ENCODE measurements at regions not wholly inside any gene's neighbourhood (a gene's known extent, or its start where the extent isn't known, plus 50 kb on each side); places are given as distances from the start of the nearest gene placed in this dataset.

- TF ChIP-seq POLR2AphosphoS5 (IDR thresholded peaks at IDR 0.05), result no peak
- TF ChIP-seq, protein P1, sequence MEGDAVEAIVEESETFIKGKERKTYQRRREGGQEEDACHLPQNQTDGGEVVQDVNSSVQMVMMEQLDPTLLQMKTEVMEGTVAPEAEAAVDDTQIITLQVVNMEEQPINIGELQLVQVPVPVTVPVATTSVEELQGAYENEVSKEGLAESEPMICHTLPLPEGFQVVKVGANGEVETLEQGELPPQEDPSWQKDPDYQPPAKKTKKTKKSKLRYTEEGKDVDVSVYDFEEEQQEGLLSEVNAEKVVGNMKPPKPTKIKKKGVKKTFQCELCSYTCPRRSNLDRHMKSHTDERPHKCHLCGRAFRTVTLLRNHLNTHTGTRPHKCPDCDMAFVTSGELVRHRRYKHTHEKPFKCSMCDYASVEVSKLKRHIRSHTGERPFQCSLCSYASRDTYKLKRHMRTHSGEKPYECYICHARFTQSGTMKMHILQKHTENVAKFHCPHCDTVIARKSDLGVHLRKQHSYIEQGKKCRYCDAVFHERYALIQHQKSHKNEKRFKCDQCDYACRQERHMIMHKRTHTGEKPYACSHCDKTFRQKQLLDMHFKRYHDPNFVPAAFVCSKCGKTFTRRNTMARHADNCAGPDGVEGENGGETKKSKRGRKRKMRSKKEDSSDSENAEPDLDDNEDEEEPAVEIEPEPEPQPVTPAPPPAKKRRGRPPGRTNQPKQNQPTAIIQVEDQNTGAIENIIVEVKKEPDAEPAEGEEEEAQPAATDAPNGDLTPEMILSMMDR (IDR thresholded peaks at IDR 0.05), result no peak
- no peak for TF ChIP-seq POLR2A (IDR thresholded peaks at IDR 0.05)
These were observed 176.5 kb upstream of the CLNK start for GRCh38 chr4:10861036-10861435.
